ENCODE measurements at regions not wholly inside any gene's neighbourhood (a gene's known extent, or its start where the extent isn't known, plus 50 kb on each side); places are given as distances from the start of the nearest gene placed in this dataset.

- no peaks in the 10 kb centered on the region for H3K27me3 ChIP-seq (ENCODE audit: control insufficient read depth, insufficient read depth, low read length)
- no peak overlapping the region for H3K4me3 ChIP-seq (ENCODE audit: low read depth, low read length)
- no peaks in the 10 kb centered on the region for H3K36me3 ChIP-seq (ENCODE audit: control insufficient read depth, insufficient read depth, low read length)
- H3K9ac ChIP-seq (ENCODE audit: low read depth, low read length) = no peak overlapping the region
- H3K4me1 ChIP-seq (ENCODE audit: control insufficient read depth, insufficient read depth, low read length) = peaks cover 5% of the 10 kb centered on the region
- no peaks in the 10 kb centered on the region for H3K9me3 ChIP-seq (ENCODE audit: control insufficient read depth, insufficient read depth, low read length)
Measured at GRCh38 chr2:52968043-52968442, 799.6 kb upstream of the CHAC2 start.

- no peaks in the 10 kb centered on the region for H3K36me3 ChIP-seq (ENCODE audit: control insufficient read depth, insufficient read depth, low read length)
- H3K4me1 ChIP-seq (ENCODE audit: control insufficient read depth, insufficient read depth, low read length) = peaks cover 5% of the 10 kb centered on the region
- no peaks in the 10 kb centered on the region for H3K27me3 ChIP-seq (ENCODE audit: control insufficient read depth, insufficient read depth, low read length)
- no peak overlapping the region for H3K4me3 ChIP-seq (ENCODE audit: low read depth, low read length)
- H3K9ac ChIP-seq (ENCODE audit: low read depth, low read length) = no peak overlapping the region
- H3K9me3 ChIP-seq (ENCODE audit: control insufficient read depth, insufficient read depth, low read length) = no peaks in the 10 kb centered on the region
Measured at GRCh38 chr2:52964916-52965530, 802.6 kb upstream of the CHAC2 start.

GRCh38 chr2:52961403-52961802 is 806.2 kb upstream of the CHAC2 start:
- Histone ChIP-seq H3K4me1 (ENCODE audit: control insufficient read depth, insufficient read depth, low read length) (peaks cover 5% of the 10 kb centered on the region), H3K9me3 (ENCODE audit: control insufficient read depth, insufficient read depth, low read length) (no peaks in the 10 kb centered on the region), H3K36me3 (ENCODE audit: control insufficient read depth, insufficient read depth, low read length) (no peaks in the 10 kb centered on the region), H3K27me3 (ENCODE audit: control insufficient read depth, insufficient read depth, low read length) (no peaks in the 10 kb centered on the region), H3K9ac (ENCODE audit: low read depth, low read length) (no peak overlapping the region), H3K4me3 (ENCODE audit: low read depth, low read length) (no peak overlapping the region)

GRCh38 chr2:52960881-52961280 is 806.7 kb upstream of the CHAC2 start:
- no peaks in the 10 kb centered on the region for H3K36me3 ChIP-seq (ENCODE audit: control insufficient read depth, insufficient read depth, low read length)

GRCh38 chr2:52959801-52960200 is 807.8 kb upstream of the CHAC2 start:
- Histone ChIP-seq H3K4me3 (ENCODE audit: low read depth, low read length) (no peak overlapping the region), H3K4me1 (ENCODE audit: control insufficient read depth, insufficient read depth, low read length) (no peaks in the 10 kb centered on the region), H3K27me3 (ENCODE audit: control insufficient read depth, insufficient read depth, low read length) (no peaks in the 10 kb centered on the region), H3K9ac (ENCODE audit: low read depth, low read length) (no peak overlapping the region), H3K9me3 (ENCODE audit: control insufficient read depth, insufficient read depth, low read length) (no peaks in the 10 kb centered on the region), H3K36me3 (ENCODE audit: control insufficient read depth, insufficient read depth, low read length) (no peaks in the 10 kb centered on the region)

More at GRCh38 chr2:52960881-52961280, 806.7 kb upstream of the CHAC2 start:
- H3K4me1 ChIP-seq (ENCODE audit: control insufficient read depth, insufficient read depth, low read length) = peaks cover 5% of the 10 kb centered on the region
- no peaks in the 10 kb centered on the region for H3K9me3 ChIP-seq (ENCODE audit: control insufficient read depth, insufficient read depth, low read length)
- no peak overlapping the region for H3K4me3 ChIP-seq (ENCODE audit: low read depth, low read length)
- H3K27me3 ChIP-seq (ENCODE audit: control insufficient read depth, insufficient read depth, low read length) = no peaks in the 10 kb centered on the region
- no peak overlapping the region for H3K9ac ChIP-seq (ENCODE audit: low read depth, low read length)

GRCh38 chr2:52956766-52957165 is 810.8 kb upstream of the CHAC2 start:
- Histone ChIP-seq H3K9ac (ENCODE audit: low read depth, low read length) (no peak overlapping the region), H3K9me3 (ENCODE audit: control insufficient read depth, insufficient read depth, low read length) (no peaks in the 10 kb centered on the region), H3K4me3 (ENCODE audit: low read depth, low read length) (no peak overlapping the region), H3K27me3 (ENCODE audit: control insufficient read depth, insufficient read depth, low read length) (no peaks in the 10 kb centered on the region), H3K36me3 (ENCODE audit: control insufficient read depth, insufficient read depth, low read length) (no peaks in the 10 kb centered on the region), H3K4me1 (ENCODE audit: control insufficient read depth, insufficient read depth, low read length) (no peaks in the 10 kb centered on the region)

GRCh38 chr2:52956118-52956517 is 811.5 kb upstream of the CHAC2 start:
- no peak overlapping the region for H3K9ac ChIP-seq (ENCODE audit: low read depth, low read length)
- H3K4me3 ChIP-seq (ENCODE audit: low read depth, low read length) = no peak overlapping the region
- H3K4me1 ChIP-seq (ENCODE audit: control insufficient read depth, insufficient read depth, low read length) = no peaks in the 10 kb centered on the region
- no peaks in the 10 kb centered on the region for H3K36me3 ChIP-seq (ENCODE audit: control insufficient read depth, insufficient read depth, low read length)
- no peaks in the 10 kb centered on the region for H3K9me3 ChIP-seq (ENCODE audit: control insufficient read depth, insufficient read depth, low read length)
- H3K27me3 ChIP-seq (ENCODE audit: control insufficient read depth, insufficient read depth, low read length) = no peaks in the 10 kb centered on the region

GRCh38 chr2:52955079-52955478 is 812.5 kb upstream of the CHAC2 start:
- no peaks in the 10 kb centered on the region for H3K27me3 ChIP-seq (ENCODE audit: control insufficient read depth, insufficient read depth, low read length)
- no peaks in the 10 kb centered on the region for H3K36me3 ChIP-seq (ENCODE audit: control insufficient read depth, insufficient read depth, low read length)
- H3K9me3 ChIP-seq (ENCODE audit: control insufficient read depth, insufficient read depth, low read length) = no peaks in the 10 kb centered on the region
- no peak overlapping the region for H3K9ac ChIP-seq (ENCODE audit: low read depth, low read length)
- H3K4me3 ChIP-seq (ENCODE audit: low read depth, low read length) = no peak overlapping the region
- no peaks in the 10 kb centered on the region for H3K4me1 ChIP-seq (ENCODE audit: control insufficient read depth, insufficient read depth, low read length)

- Histone ChIP-seq H3K9ac (ENCODE audit: low read depth, low read length) (no peak overlapping the region), H3K4me3 (ENCODE audit: low read depth, low read length) (no peak overlapping the region), H3K9me3 (ENCODE audit: control insufficient read depth, insufficient read depth, low read length) (no peaks in the 10 kb centered on the region), H3K4me1 (ENCODE audit: control insufficient read depth, insufficient read depth, low read length) (no peaks in the 10 kb centered on the region), H3K36me3 (ENCODE audit: control insufficient read depth, insufficient read depth, low read length) (no peaks in the 10 kb centered on the region), H3K27me3 (ENCODE audit: control insufficient read depth, insufficient read depth, low read length) (no peaks in the 10 kb centered on the region)
Measured at GRCh38 chr2:52940101-52940500, 827.5 kb upstream of the CHAC2 start.

GRCh38 chr2:52939250-52939649 is 828.4 kb upstream of the CHAC2 start:
- no peaks in the 10 kb centered on the region for H3K36me3 ChIP-seq (ENCODE audit: control insufficient read depth, insufficient read depth, low read length)
- no peaks in the 10 kb centered on the region for H3K4me1 ChIP-seq (ENCODE audit: control insufficient read depth, insufficient read depth, low read length)
- no peaks in the 10 kb centered on the region for H3K9me3 ChIP-seq (ENCODE audit: control insufficient read depth, insufficient read depth, low read length)
- H3K9ac ChIP-seq (ENCODE audit: low read depth, low read length) = no peak overlapping the region
- no peak overlapping the region for H3K4me3 ChIP-seq (ENCODE audit: low read depth, low read length)
- no peaks in the 10 kb centered on the region for H3K27me3 ChIP-seq (ENCODE audit: control insufficient read depth, insufficient read depth, low read length)

- Histone ChIP-seq H3K9ac (ENCODE audit: low read depth, low read length) (no peak overlapping the region), H3K36me3 (ENCODE audit: control insufficient read depth, insufficient read depth, low read length) (no peaks in the 10 kb centered on the region), H3K27me3 (ENCODE audit: control insufficient read depth, insufficient read depth, low read length) (no peaks in the 10 kb centered on the region), H3K4me3 (ENCODE audit: low read depth, low read length) (no peak overlapping the region), H3K9me3 (ENCODE audit: control insufficient read depth, insufficient read depth, low read length) (no peaks in the 10 kb centered on the region), H3K4me1 (ENCODE audit: control insufficient read depth, insufficient read depth, low read length) (no peaks in the 10 kb centered on the region)
Measured at GRCh38 chr2:52936029-52936428, 831.6 kb upstream of the CHAC2 start.

GRCh38 chr2:52934920-52935640 is 832.5 kb upstream of the CHAC2 start:
- H3K27me3 ChIP-seq (ENCODE audit: control insufficient read depth, insufficient read depth, low read length) = no peaks in the 10 kb centered on the region
- no peaks in the 10 kb centered on the region for H3K36me3 ChIP-seq (ENCODE audit: control insufficient read depth, insufficient read depth, low read length)
- H3K4me1 ChIP-seq (ENCODE audit: control insufficient read depth, insufficient read depth, low read length) = no peaks in the 10 kb centered on the region
- no peaks in the 10 kb centered on the region for H3K9me3 ChIP-seq (ENCODE audit: control insufficient read depth, insufficient read depth, low read length)
- H3K9ac ChIP-seq (ENCODE audit: low read depth, low read length) = no peak overlapping the region
- H3K4me3 ChIP-seq (ENCODE audit: low read depth, low read length) = no peak overlapping the region
